ENCODE measurements at regions not wholly inside any gene's neighbourhood (a gene's known extent, or its start where the extent isn't known, plus 50 kb on each side); places are given as distances from the start of the nearest gene placed in this dataset.

GRCh38 chr4:14865031-14865366 is 137.3 kb upstream of the CPEB2 start:
- DNase-seq = no peak

GRCh38 chr4:14865804-14866203 is 136.5 kb upstream of the CPEB2 start:
- no peak for DNase-seq

- no peak for DNase-seq
These were observed 134.4 kb upstream of the CPEB2 start for GRCh38 chr4:14867847-14868246.

- DNase-seq = no peak
These were observed 133.6 kb upstream of the CPEB2 start for GRCh38 chr4:14868426-14869395.

GRCh38 chr4:14871676-14872430 is 130.4 kb upstream of the CPEB2 start:
- peak in 3 of 5 donors; percentile 3 to 7 (median 6) for DNase-seq

- peak in 1 of 5 donors; percentile 3 for DNase-seq
These were observed 127.3 kb upstream of the CPEB2 start for GRCh38 chr4:14874990-14875389.

GRCh38 chr4:14877246-14878225 is 124.7 kb upstream of the CPEB2 start:
- DNase-seq = peak in 1 of 5 donors; percentile 19

GRCh38 chr4:14878681-14879080 is 123.6 kb upstream of the CPEB2 start:
- no peak for DNase-seq

- no peak for DNase-seq
These were observed 122.6 kb upstream of the CPEB2 start for GRCh38 chr4:14879683-14880082.

GRCh38 chr4:14880805-14881204 is 121.5 kb upstream of the CPEB2 start:
- no peak for DNase-seq

- no peak for DNase-seq
These were observed 119.1 kb upstream of the CPEB2 start for GRCh38 chr4:14883166-14883565.

- no peak for DNase-seq
These were observed 118.6 kb upstream of the CPEB2 start for GRCh38 chr4:14883661-14884060.

GRCh38 chr4:14887842-14888433 is 114.3 kb upstream of the CPEB2 start:
- DNase-seq = no peak

- DNase-seq = no peak
These were observed 113.3 kb upstream of the CPEB2 start for GRCh38 chr4:14888790-14889572.

- DNase-seq = no peak
These were observed 109.7 kb upstream of the CPEB2 start for GRCh38 chr4:14892563-14892962.

GRCh38 chr4:14893713-14894112 is 108.6 kb upstream of the CPEB2 start:
- DNase-seq = no peak

GRCh38 chr4:14894392-14895292 is 107.6 kb upstream of the CPEB2 start:
- no peak for DNase-seq

- no peak for DNase-seq
These were observed 105.6 kb upstream of the CPEB2 start for GRCh38 chr4:14896656-14897175.

- no peak for DNase-seq
These were observed 105.1 kb upstream of the CPEB2 start for GRCh38 chr4:14897217-14897616.

GRCh38 chr4:14898989-14899388 is 103.3 kb upstream of the CPEB2 start:
- no peak for DNase-seq
